ENCODE measurements at regions not wholly inside any gene's neighbourhood (a gene's known extent, or its start where the extent isn't known, plus 50 kb on each side); places are given as distances from the start of the nearest gene placed in this dataset.

- H3K36me3 ChIP-seq, result no peaks in the 10 kb centered on the region
- H3K27me3 ChIP-seq, result no peaks in the 10 kb centered on the region
- H3K27ac ChIP-seq, result no peak overlapping the region
- no peak overlapping the region for H3K4me3 ChIP-seq
- DNase-seq (ENCODE audit: low read depth in 1 of 2, low spot score in 1 of 2), result peak in 1 of 2 donors; percentile 21
- no peaks in the 10 kb centered on the region for H3K9me3 ChIP-seq (ENCODE audit: low read depth)
- no peaks in the 10 kb centered on the region for H3K4me1 ChIP-seq (ENCODE audit: low read depth)
- no peak for TF ChIP-seq CTCF (IDR thresholded peaks at IDR 0.05; ENCODE audit: low read depth, low read length)
These were observed 52.8 kb upstream of the CCSER1 start for GRCh38 chr4:90074322-90074886.

All from cardiac muscle cell (in vitro differentiated cells and primary cell).